HG02885 (cell line): ENCODE measurements at regions not wholly inside any gene's neighbourhood (a gene's known extent, or its start where the extent isn't known, plus 50 kb on each side); places are given as distances from the start of the nearest gene placed in this dataset.
"Not testable (repeated sequence)": the region's sequence is repeated elsewhere in the genome, so short reads cannot be mapped to it uniquely, and the experiment has no call there.

Experiments used
- ATAC-seq: cut with Tn5 transposase; IDR thresholded peaks from one replicate; pipeline ENCODE4 v1.9.1; 2021; ENCODE audit warnings: mild to moderate bottlenecking; ENCODE audit not compliant: unreplicated experiment, poor library complexity

DNA sequence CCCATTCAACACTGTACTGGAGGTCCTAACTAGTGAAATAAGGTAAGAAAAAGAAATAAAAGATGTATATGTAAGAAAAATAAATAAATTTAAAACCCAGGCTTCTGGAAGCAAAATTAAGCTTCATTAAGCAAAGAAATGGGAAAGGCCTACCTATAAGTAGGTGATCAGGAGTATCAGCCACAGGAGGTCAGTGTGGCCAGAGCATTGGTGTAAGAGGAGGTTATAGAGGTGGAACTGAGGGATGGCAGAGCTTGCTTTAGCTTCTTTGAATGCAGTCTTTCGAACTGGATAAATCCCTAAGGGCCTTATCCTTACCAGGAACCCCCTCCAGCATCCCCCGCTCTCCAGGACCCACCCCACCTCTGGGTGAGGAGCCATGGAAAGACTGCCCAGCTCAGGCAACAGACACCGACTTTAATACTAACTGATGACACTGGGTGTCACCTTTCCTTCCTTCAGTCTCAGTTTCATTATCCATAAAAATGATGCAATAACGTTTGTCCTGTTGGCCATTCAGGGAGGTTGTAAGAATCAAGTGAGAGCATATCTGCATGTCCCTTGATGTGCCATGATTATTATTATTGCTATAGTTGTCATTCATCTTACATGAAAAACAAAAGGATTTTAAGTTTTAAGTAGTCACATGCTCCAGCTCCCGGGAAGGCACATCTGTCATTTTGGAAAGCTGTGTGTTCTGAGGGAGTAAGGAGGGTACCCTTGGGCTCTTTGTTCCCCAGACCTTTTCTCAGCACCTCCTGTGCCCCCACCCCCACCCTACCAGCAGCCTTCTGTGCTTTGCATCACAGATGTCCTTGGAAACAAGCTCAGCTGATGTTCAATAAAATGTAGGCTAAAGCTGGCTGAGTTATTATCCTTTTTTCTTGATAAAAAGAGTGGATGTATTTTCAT is 50.8 kb upstream of the CTNNA1 start:
- ATAC-seq, result no peak

DNA sequence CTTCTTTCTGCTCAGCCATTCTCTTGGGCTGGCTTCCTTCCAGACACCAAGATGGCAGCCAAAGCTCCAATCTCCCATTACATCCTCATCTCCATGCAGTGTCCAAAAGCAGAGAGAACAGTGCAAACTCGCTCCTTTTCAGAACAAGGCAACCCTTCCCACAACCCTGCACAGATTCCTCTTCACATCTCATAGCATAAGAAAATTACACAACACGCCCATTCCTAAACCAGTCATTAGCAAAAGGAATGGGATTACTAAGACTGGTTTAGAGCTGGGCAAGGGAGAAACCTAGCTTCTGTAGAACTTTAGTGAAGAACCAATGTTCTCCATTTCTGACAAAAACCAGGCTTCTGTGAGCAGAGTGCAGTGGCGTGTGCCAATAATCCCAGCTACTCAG is 51.5 kb upstream of the CTNNA1 start:
- ATAC-seq, result no peak

DNA sequence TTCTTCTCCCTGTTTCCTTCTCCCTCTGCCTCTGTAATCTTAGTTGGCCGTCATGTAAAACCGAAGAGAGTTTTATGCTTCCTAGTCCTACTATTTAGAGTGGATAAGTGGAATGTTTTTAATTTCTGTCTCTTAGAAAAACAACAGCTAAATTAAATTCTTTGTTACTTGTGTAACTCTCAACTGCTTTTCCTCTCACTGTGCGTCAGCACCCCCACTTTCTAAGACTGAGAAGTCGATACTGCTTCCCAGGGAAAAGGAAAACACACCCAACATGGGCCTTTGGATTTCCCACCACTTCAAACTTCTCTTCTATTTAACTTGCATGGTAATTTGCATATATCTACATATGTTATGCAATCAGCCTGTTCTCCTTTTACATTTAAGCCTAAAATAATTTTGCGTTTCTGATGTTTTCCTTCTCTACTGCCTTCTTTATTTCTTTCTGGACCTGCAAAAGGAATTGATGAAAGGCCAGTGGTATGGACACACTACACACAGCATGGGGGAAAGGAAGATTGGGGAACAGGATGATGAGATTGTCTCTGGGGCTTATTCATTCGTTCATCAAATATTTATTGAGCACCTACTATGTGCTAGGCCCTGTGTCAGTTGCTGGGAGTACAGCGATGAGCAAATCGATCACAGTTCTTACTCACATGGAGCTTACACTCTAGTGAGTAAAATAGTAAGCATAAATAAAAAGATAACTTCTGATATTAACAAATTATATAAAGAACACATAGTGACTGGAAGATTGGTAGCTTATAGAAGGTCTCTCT is 52.5 kb upstream of the CTNNA1 start:
- no peak for ATAC-seq

DNA sequence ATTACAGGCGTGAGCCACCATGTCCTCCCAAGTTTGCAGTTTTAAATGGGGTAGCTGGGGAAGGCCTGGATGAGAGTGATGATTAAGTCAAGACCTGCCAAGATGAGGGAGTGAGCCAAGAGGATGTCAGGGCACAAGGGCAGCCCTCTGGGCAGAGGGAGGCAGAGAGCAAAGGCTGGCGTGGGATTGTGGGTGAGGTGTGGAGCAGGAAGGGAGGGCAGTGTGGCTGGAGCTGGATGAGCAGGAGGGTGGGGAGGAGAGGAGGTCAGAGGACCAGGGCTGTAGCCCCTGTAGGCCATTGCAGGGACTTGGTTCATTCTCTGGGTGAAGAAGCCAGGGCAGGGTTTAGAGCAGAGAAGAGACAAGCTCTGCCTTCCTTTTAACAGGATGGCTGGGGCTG is 53.7 kb upstream of the CTNNA1 start:
- no peak for ATAC-seq

DNA sequence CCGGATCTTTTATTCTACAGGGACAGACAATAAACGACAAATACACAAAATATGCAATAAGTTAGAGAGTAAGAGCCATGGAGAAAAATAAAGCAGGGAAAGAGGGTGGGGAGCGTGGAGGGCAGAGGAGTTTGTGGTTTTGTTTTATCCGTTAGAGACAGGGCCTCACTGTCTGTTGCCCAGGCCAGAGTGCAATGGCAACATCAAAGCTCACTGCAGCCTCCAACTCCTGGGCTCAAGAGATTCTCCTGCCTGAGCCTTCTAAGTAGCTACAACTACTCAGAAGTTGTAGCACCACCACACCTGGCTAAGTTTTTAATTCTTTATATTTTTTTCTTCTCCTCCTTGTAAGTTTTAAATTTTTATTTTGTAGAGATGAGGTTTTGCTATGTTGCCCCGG is 54.5 kb upstream of the CTNNA1 start:
- ATAC-seq, result no peak

DNA sequence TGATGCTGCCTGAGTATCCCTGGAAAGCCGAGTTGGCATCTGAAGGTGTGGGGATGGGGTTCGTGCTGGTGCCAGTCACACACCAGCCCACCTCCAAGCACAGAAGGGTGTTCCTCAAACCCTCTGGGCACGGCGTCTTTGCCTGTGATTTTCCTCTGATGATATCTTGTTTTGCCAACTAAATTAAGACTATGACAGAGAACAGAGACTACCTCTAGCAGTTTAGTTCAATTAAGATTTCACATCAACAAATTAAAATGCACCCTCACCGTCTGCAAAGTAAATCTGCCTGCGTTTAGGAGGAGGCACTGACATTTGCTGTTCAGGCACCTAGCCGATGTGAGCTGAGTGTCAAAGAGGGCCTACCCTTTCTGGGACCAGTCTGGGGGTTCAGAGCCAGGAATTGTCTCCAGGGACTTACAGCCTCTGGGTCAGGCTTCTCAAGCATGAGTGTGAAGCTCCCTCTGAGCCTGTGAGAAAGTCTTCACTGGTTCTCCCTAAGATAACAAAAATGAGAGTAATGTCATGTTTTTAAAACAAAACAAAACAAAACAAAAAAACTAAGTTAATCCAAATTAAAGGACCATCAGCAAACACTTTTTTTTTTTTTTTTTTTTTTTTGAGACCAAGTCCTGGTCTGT is 55.4 kb upstream of the CTNNA1 start:
- no peak for ATAC-seq

DNA sequence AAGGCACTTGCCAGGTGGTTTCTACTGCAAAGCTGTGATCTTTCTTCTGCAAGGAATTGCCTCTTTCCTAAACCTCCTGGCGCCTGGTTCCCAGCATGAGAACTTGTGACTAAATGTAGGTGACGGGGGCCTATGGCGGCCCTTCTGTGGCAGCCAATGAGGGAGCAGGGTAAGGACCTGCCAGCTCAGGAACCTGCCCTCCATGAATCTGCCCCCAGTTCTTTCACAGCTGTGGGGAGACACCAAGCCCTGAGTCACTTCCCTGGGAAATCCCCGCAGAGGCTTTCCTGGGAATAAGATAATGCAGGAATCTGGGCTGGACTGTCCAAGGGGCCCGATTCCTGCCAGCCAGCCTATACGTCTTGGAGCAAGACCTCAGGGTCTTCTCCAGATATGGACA is 56.7 kb upstream of the CTNNA1 start:
- ATAC-seq, result no peak

DNA sequence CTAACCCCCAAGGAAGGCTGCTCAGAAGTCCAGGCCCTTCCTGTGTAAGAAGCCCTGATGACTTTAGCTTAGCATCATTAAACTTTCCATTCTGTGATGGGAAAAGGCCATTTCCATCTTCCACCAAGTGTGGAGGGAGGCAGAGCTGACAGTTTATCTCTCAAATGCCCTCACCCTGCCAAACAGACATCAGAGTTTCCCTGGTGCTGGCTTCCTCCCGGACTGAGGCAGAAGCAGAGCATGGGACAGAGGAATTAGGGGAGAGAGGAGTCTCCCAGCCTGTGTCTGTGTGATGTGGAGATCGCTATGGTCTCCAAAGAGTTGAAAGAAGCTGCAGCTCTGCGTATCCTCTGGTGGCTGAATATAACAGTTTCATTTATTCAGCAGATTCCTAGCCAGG is 57.4 kb upstream of the CTNNA1 start:
- ATAC-seq, result no peak

DNA sequence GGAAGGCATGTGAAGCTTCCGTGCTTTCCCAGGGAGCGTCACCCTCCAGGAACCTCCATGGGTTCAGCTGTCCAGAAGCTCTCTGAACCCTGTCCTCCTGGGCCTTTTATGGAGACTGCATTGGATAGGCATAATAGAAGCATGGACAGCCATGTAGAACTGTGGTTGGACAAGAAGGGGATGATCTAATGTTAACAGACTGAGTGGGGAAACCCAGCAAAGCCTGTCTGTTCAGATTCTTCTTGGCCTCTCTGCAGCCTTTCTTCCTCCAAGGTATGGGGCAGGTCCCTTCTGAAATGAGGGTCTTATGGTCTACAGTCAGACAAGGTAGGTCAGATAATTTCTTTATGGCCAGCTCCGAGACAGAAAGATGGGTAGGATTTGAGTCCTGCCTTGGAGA is 59.1 kb upstream of the CTNNA1 start:
- ATAC-seq, result no peak

DNA sequence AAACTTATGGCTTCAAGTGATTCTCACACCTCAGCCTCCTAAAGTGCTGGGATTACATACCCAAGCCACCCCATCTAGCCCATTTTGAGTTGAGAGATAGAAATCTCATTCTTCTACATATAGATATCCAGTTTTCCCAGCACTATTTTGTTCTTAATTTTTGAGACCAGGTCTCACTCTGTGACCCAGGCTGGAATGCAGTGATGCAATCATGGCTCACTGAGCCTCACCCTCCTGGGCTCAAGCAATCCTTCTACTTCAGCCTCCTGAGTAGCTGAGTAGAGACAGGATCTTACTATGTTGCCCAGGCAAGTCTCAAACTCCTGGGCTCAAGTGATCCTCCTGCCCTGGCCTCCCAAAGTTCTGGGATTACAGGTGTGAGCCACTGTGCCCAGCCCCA is 60.9 kb upstream of the CTNNA1 start:
- ATAC-seq, result no peak

DNA sequence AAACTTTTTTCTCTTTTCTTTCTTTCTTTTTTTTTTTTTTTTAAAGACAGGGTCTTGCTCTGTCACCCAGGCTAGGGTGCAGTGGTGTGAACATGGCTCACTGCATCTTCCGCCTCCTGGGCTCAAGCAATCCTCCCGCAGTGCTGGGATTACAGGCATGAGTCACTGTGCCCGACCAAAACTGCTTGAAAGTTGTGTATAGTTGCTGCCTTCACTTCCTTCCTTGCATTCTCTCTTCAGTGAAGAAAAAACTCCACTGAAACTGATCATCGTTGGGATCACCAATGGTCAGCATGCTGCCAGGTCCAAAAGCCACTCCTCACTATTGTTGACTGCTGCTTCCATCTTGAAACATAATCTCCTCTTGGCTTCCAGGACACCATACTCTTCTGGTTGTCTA is 66.6 kb upstream of the CTNNA1 start:
- no peak for ATAC-seq

DNA sequence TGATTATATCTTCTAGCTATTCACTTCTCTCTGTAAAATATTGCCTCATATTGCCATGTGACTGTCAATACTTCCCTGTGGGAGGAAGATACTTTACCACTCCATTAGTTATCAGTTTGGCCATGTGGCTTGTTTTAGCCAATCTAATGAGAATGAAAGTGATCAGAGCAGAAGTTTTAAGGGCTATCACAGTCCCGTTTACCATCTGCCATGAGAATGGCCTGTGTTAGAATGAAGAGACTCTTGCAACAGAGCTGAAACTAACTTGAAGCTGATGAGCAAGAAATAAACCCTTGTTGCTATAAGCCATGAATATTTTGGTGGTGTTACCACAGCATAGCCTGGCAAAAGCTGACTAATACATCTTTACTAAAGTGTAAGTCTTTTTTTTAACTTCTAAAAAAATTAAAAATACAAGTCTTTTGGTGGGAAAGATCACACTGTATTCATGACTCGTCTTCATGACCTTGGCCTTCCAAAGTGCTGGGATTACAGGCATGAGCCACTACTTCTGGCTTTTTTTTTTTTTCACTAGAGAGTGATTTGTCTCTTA is 68.0 kb upstream of the CTNNA1 start:
- ATAC-seq, result no peak

DNA sequence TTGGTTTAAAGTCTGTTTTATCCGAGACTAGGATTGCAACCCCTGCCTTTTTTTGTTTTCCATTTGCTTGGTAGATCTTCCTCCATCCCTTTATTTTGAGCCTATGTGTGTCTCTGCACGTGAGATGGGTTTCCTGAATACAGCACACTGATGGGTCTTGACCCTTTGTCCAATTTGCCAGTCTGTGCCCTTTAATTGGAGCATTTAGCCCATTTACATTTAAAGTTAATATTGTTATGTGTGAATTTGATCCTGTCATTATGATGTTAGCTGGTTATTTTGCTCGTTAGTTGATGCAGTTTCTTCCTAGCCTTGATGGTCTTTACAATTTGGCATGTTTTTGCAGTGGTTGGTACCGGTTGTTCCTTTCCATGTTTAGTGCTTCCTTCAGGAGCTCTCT is 70.8 kb upstream of the CTNNA1 start:
- ATAC-seq, result not testable (repeated sequence)

DNA sequence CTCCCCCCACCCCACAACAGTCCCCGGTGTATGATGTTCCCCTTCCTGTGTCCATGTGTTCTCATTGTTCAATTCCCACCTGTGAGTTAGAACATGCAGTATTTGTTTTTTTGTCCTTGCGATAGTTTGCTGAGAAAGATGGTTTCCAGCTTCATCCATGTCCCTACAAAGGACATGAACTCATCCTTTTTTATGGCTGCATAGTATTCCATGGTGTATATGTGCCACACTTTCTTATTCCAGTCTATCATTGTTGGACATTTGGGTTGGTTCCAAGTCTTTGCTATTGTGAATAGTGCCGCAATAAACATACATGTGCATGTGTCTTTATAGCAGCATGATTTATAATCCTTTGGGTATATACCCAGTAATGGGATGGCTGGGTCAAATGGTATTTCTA is 74.4 kb upstream of the CTNNA1 start:
- ATAC-seq, result not testable (repeated sequence)

DNA sequence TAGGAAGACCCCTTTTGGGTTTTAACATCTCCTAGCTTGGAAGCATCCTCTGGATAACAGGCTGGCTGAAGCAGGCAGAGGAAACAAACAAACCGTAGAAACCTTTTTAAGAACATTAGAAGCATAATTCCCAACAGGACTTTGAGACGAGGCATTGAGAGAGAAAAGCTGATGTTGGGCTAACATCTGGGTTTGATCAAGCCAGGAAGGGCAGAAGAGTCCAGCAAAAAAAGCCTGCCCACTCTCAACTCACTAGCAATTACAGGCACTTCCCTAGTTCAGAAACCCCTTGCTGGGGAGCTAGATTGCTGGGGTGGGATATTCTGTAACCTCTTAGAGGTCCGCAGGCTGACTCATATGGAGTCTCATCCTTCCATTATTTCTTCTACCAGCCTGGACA is 75.4 kb upstream of the CTNNA1 start:
- no peak for ATAC-seq

DNA sequence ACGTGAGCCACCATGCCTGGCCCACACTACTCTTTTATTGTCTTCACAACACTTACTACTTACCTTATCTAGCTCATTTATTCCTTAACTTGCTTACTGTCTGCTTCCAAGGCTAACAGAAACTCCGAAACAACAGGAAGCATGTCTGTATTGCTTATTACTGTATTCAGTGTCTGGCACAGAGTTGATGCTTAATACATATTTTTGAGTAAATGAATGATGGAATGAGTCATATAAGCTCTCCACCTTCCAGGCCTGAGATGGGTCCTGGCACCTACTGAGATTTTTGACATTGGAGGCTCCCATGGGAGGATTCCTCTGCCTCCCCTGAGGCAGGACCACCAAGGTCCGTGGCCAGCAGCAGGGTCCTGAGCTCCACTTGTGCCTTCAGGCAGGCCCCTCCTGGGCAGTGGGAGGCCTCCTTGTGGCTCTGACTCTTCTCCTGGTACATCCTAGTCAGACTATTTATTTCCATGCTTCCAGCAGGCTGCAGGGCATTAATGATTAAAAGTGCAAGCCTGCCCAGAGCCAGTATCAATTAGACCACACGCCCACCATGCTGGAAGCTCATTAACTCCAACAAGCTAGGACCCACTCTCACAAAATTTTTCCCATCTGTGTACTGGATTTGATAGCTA is 76.5 kb upstream of the CTNNA1 start:
- no peak for ATAC-seq

DNA sequence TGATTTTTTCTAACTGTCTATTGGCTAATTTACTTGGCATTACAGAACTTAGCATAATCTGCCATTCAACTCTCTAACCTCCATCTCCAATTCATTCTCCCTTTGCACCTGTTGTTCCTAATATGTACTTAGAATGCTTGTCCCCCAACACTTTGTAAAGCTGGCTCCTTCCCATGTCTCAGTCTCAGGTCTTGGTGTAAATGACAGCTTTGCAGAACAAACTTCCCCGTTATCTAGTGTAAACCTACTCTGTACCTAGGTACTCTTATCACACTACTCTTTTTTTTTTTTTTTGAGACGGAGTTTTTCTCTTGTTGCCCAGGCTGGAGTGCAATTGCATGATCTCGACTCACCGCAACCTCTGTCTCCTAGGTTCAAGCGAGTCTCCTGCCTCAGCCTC is 77.2 kb upstream of the CTNNA1 start:
- no peak for ATAC-seq

DNA sequence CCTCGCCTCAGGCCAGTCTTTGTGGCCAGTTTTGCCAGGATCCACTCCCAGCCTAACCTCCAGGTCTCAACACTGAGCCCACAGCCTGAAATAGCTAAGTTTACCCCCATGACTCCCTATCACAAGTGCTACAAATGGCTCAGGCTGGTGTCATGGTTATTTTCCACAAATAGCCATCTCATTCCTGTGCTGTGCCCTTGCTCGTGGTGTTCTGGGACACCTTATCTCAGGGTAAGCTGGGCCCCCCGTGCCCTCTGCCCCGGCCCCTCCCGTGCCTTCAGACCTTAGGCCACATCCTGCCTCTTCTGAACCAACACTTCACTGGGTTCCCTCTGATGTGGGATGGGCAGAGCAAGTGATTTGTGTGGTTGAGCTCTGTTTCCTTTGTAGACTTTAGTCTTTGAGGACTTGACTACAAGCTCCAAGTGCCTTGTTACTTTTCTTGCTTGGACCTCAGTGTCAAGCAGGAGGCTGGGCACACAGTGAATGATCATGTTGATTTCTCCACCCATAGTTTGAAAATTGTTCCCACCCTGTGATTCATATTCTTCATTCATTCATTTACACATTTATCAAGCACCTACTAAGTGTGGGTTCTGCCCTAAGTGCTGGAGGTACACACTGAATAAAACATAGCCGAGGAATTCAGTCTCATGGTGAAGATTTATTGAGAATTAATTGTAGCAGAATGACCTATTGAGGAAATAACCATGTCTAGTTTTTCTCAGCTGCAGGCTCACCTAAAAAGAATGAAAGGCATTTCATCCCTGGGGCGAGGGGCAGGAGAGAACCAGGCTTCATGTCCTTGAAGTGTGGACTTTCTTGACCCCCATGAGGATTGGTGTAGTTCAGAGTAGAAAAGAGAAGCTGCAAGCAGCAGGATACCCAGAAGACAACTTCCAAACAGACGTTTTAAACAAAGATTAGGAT is 84.5 kb upstream of the CTNNA1 start:
- no peak for ATAC-seq

DNA sequence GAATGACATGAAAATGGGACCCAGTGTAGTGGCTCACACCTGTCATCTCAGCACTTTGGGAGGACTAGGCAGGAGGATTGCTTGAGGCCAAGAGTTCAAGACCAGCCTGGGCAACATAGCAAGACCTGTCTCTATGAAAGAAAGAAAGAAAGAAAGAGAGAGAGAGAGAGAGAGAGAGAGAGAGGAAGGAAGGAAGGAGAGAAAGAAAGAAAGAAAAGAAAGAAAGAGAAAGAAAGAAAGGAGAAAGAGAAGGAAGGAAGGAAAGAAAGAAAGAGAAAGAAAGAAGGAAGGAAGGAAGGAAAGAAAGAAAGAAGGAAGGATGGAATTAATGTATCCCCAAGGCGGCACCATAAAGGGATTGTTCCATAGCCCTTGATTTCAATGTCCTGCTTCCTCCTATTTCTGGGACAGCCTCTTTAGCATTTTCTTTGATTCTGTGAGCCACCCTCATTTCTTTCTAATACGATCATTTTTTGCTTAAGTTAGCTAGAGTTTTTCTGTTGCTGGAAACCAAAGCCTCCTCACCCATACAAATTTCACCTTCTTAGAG is 85.4 kb upstream of the CTNNA1 start:
- ATAC-seq, result not testable (repeated sequence)
